Right lobe of liver (tissue), 6 donors: ENCODE measurements at regions not wholly inside any gene's neighbourhood (a gene's known extent, or its start where the extent isn't known, plus 50 kb on each side); places are given as distances from the start of the nearest gene placed in this dataset.
"Not testable (repeated sequence)": the region's sequence is repeated elsewhere in the genome, so short reads cannot be mapped to it uniquely, and the experiment has no call there.

Source experiments
- ATAC-seq, 4 donors: fragments of 200-7000 bp; cut with Tn5 transposase; one replicate each; pipeline ENCODE4 v1.9.1; 2020; ENCODE audit warnings: mild to moderate bottlenecking in 4 of 4, moderate library complexity in 4 of 4
- DNase-seq, 3 donors: peaks; one replicate each; pipeline ENCODE4 v3.0.0-alpha.2; 2020
- H3K27ac ChIP-seq, 3 donors: fragments of 200-600 bp; one replicate each; pipeline ENCODE4 v1.8.0; 2022
- H3K27me3 ChIP-seq, 2 donors: fragments of 200-600 bp; one replicate each; pipeline ENCODE4 v1.8.0; 2022
- H3K36me3 ChIP-seq, 4 donors: fragments of 200-600 bp; sonication (generic) in 1 of 4; one replicate each; pipeline versions ENCODE4 v1.5.1 to v1.8.0; 2017 to 2022; ENCODE audit warnings: control low read depth in 1 of 4
- H3K4me1 ChIP-seq, 4 donors: fragments of 200-600 bp; sonication (generic) in 1 of 4; one replicate each; pipeline versions ENCODE4 v1.5.1 to v1.8.0; 2017 to 2022; ENCODE audit warnings: control low read depth in 1 of 4
- H3K4me3 ChIP-seq, 3 donors: fragments of 200-600 bp; one replicate each; pipeline ENCODE4 v1.8.0; 2022
- H3K9me3 ChIP-seq, 4 donors: fragments of 200-600 bp; sonication (generic) in 1 of 4; one replicate each; pipeline versions ENCODE4 v1.5.1 to v1.8.0; 2017 to 2022; ENCODE audit warnings: control low read depth in 1 of 4
- CTCF ChIP-seq, 4 donors: fragments of 200-600 bp in 3 of 4; fragments of 450-650 bp in 1 of 4; IDR thresholded peaks; one replicate each; pipeline versions ENCODE4 v1.5.1 to v1.8.0; 2016 to 2022; ENCODE audit warnings: antibody characterized with exemption in 4 of 4, mild to moderate bottlenecking in 2 of 4
- POLR2A ChIP-seq: fragments of 450-650 bp; IDR thresholded peaks from one replicate; pipeline ENCODE4 v1.6.1; 2017; ENCODE audit warnings: antibody characterized with exemption, mild to moderate bottlenecking
- WGBS: methylation state at CpG from one replicate; pipeline ENCODE4 v1.1.6; 2018; ENCODE audit warnings: low coverage, low lambda C conversion rate; ENCODE audit not compliant: insufficient coverage; ENCODE audit errors: missing lambda C conversion rate; 5-methylcytosine and 5-hydroxymethylcytosine counted together
- intact Hi-C, 2 donors: fragments of 100-400 bp; cut with DNase I; formaldehyde crosslinking; loops; one replicate each; pipeline versions ENCODE4 v1.11.2 to v1.14.1; 2022
- donor health status: DM: no; HTN: yes; CAD: no.
- donor health status: DM: no; HTN: no; CAD: no.
- donor health status: DM: no; HTN: no; CAD: no.
- donor health status: DM: no; HTN: yes; CAD: no.
- donor health status: DM: no; HTN: yes; CAD: no.

- H3K9me3 ChIP-seq: no peaks in the 10 kb centered on the region
- H3K27me3 ChIP-seq: no peaks in the 10 kb centered on the region
- no peak overlapping the region for H3K27ac ChIP-seq
- no peak for DNase-seq
- TF ChIP-seq POLR2A (no peak), CTCF (IDR thresholded peaks at IDR 0.05) (no peak)
- H3K4me1 ChIP-seq: no peaks in the 10 kb centered on the region
- H3K4me3 ChIP-seq: no peak overlapping the region
- no peaks in the 10 kb centered on the region for H3K36me3 ChIP-seq
- ATAC-seq: no peak
- intact Hi-C loops: no loop called here
- WGBS: 40% methylated on average over 4 of the region's 4 CpGs
Measured at GRCh38 chr6:66264376-66264775, 557.4 kb upstream of the EYS start.

GRCh38 chr6:66258731-66259487 lies 551.9 kb upstream of the EYS start:
- DNase-seq, H3K4me3 ChIP-seq, H3K27ac ChIP-seq, intact Hi-C loops, ATAC-seq, H3K36me3 ChIP-seq, H3K9me3 ChIP-seq, H3K27me3 ChIP-seq, H3K4me1 ChIP-seq: not testable (repeated sequence)
- WGBS: 49% methylated on average over 4 of the region's 6 CpGs

GRCh38 chr6:66245231-66245630 lies 538.2 kb upstream of the EYS start:
- Histone ChIP-seq H3K4me3 (no peak overlapping the region), H3K9me3 (no peaks in the 10 kb centered on the region), H3K27me3 (no peaks in the 10 kb centered on the region), H3K4me1 (no peaks in the 10 kb centered on the region), H3K27ac (no peak overlapping the region), H3K36me3 (no peaks in the 10 kb centered on the region)
- ATAC-seq (no peak), DNase-seq (no peak)
- TF ChIP-seq CTCF (IDR thresholded peaks at IDR 0.05): no peak
- TF ChIP-seq POLR2A: no peak
- intact Hi-C loops: no loop called here
- 58% methylated on average over 1 of the region's 1 CpG for WGBS

- no peaks in the 10 kb centered on the region for H3K9me3 ChIP-seq
- ATAC-seq: no peak
- H3K27me3 ChIP-seq: no peaks in the 10 kb centered on the region
- intact Hi-C loops: no loop called here
- no peak for DNase-seq
- TF ChIP-seq POLR2A (no peak), CTCF (IDR thresholded peaks at IDR 0.05) (no peak)
- WGBS: 46% methylated on average over 2 of the region's 2 CpGs
- no peak overlapping the region for H3K4me3 ChIP-seq
- no peaks in the 10 kb centered on the region for H3K36me3 ChIP-seq
- no peak overlapping the region for H3K27ac ChIP-seq
- H3K4me1 ChIP-seq: no peaks in the 10 kb centered on the region
Measured at GRCh38 chr6:66238851-66239250, 531.8 kb upstream of the EYS start.

GRCh38 chr6:66232890-66233289 lies 525.9 kb upstream of the EYS start:
- no peak overlapping the region for H3K4me3 ChIP-seq
- 32% methylated on average over 2 of the region's 2 CpGs for WGBS
- no peaks in the 10 kb centered on the region for H3K27me3 ChIP-seq
- no peaks in the 10 kb centered on the region for H3K4me1 ChIP-seq
- intact Hi-C loops: no loop called here
- no peak for TF ChIP-seq CTCF (IDR thresholded peaks at IDR 0.05)
- TF ChIP-seq POLR2A: no peak
- ATAC-seq: no peak
- DNase-seq: no peak
- H3K9me3 ChIP-seq: no peaks in the 10 kb centered on the region
- H3K36me3 ChIP-seq: no peaks in the 10 kb centered on the region
- H3K27ac ChIP-seq: no peak overlapping the region
